SK-N-SH treated with all-trans-retinoic acid at 6 μM for 48 hours (cell line): ENCODE measurements at regions not wholly inside any gene's neighbourhood (a gene's known extent, or its start where the extent isn't known, plus 50 kb on each side); places are given as distances from the start of the nearest gene placed in this dataset.

Experiments
- ATAC-seq: fragments of 200-7000 bp; cut with Tn5 transposase; 3 replicates; pipeline ENCODE4 v1.9.1; 2020; ENCODE audit warnings: mild to moderate bottlenecking, moderate library complexity
- ARNTL ChIP-seq: fragments of 450-650 bp; formaldehyde crosslinking; IDR thresholded peaks from 2 replicates; pipeline ENCODE4 v1.5.0; 2020; ENCODE audit warnings: low read depth, mild to moderate bottlenecking, moderate library complexity, borderline replicate concordance
- BACH2 ChIP-seq: fragments of 250-450 bp; sonication (Bioruptor Pico); IDR thresholded peaks from 2 replicates; pipeline ENCODE4 v1.9.0; 2021; ENCODE audit warnings: mild to moderate bottlenecking, borderline replicate concordance
- CSDC2 ChIP-seq: fragments of 250-450 bp; sonication (Bioruptor Pico); IDR thresholded peaks from 2 replicates; pipeline ENCODE4 v1.5.0; 2020; ENCODE audit warnings: mild to moderate bottlenecking, moderate library complexity
- ESRRG ChIP-seq: fragments of 250-450 bp; sonication (Bioruptor Pico); IDR thresholded peaks from 2 replicates; pipeline ENCODE4 v1.6.1; 2021; ENCODE audit warnings: mild to moderate bottlenecking
- ISL1 ChIP-seq: fragments of 250-450 bp; sonication (Bioruptor Pico); IDR thresholded peaks from 2 replicates; pipeline ENCODE4 v2.1.2; 2022; ENCODE audit warnings: mild to moderate bottlenecking, moderate library complexity
- OSR1 ChIP-seq: fragments of 250-450 bp; sonication (Bioruptor Pico); IDR thresholded peaks from 2 replicates; pipeline ENCODE4 v1.8.0; 2022; ENCODE audit warnings: moderate library complexity, mild to moderate bottlenecking, inconsistent platforms
- PPARA ChIP-seq: fragments of 250-450 bp; sonication (Bioruptor Pico); IDR thresholded peaks from 2 replicates; pipeline ENCODE4 v1.5.0; 2020; ENCODE audit warnings: mild to moderate bottlenecking, borderline replicate concordance
- RARB ChIP-seq: fragments of 250-450 bp; sonication (Bioruptor Pico); IDR thresholded peaks from 2 replicates; pipeline ENCODE4 v1.8.0; 2021; ENCODE audit warnings: mild to moderate bottlenecking, moderate library complexity
- SNAI2 ChIP-seq: fragments of 250-450 bp; sonication (Bioruptor Pico); IDR thresholded peaks from 2 replicates; pipeline ENCODE4 v1.5.0; 2020; ENCODE audit warnings: mild to moderate bottlenecking, moderate library complexity
- TOX ChIP-seq: fragments of 250-450 bp; sonication (Bioruptor Pico); IDR thresholded peaks from 2 replicates; pipeline ENCODE4 v1.8.0; 2021; ENCODE audit warnings: mild to moderate bottlenecking, moderate library complexity, borderline replicate concordance
- ZC3H10 ChIP-seq: fragments of 250-450 bp; sonication (Bioruptor Pico); IDR thresholded peaks from 2 replicates; pipeline ENCODE4 v1.5.1; 2021; ENCODE audit warnings: mild to moderate bottlenecking, moderate library complexity
- ZFP3 ChIP-seq: fragments of 250-450 bp; sonication (Bioruptor Pico); IDR thresholded peaks from 2 replicates; pipeline ENCODE4 v1.5.0; 2020; ENCODE audit warnings: mild to moderate bottlenecking, moderate library complexity
- ZFP30 ChIP-seq: fragments of 450-650 bp; formaldehyde crosslinking; IDR thresholded peaks from 2 replicates; pipeline ENCODE4 v1.5.0; 2022; ENCODE audit warnings: mild to moderate bottlenecking, moderate library complexity
- ZNF565 ChIP-seq: fragments of 450-650 bp; formaldehyde crosslinking; conservative IDR thresholded peaks from 2 replicates; pipeline ENCODE4 v1.5.0; 2020; ENCODE audit warnings: low read depth, mild to moderate bottlenecking, moderate library complexity
- ZNF70 ChIP-seq: fragments of 450-650 bp; formaldehyde crosslinking; IDR thresholded peaks from 2 replicates; pipeline ENCODE4 v1.5.0; 2020; ENCODE audit warnings: mild to moderate bottlenecking, moderate library complexity
- ZNF8 ChIP-seq: fragments of 450-650 bp; formaldehyde crosslinking; IDR thresholded peaks from 2 replicates; pipeline ENCODE4 v1.5.0; 2020; ENCODE audit warnings: mild to moderate bottlenecking, moderate library complexity
- TF ChIP-seq, protein P1 (sequence below): fragments of 250-450 bp; sonication (Bioruptor Pico); IDR thresholded peaks from 2 replicates; pipeline ENCODE4 v1.5.0; 2020; ENCODE audit warnings: mild to moderate bottlenecking, moderate library complexity
- TF ChIP-seq, protein P2 (sequence below): fragments of 250-450 bp; sonication (Bioruptor Pico); IDR thresholded peaks from 2 replicates; pipeline ENCODE4 v1.5.1; 2020; ENCODE audit warnings: low read depth, mild to moderate bottlenecking, moderate library complexity
- TF ChIP-seq, protein P3 (sequence below): fragments of 250-450 bp; sonication (Bioruptor Pico); IDR thresholded peaks from 2 replicates; pipeline ENCODE4 v1.8.0; 2021; ENCODE audit warnings: low read depth, mild to moderate bottlenecking, moderate library complexity, borderline replicate concordance
- TF ChIP-seq, protein P4 (sequence below): fragments of 250-450 bp; sonication (Bioruptor Pico); IDR thresholded peaks from 2 replicates; pipeline ENCODE4 v1.8.0; 2020; ENCODE audit warnings: mild to moderate bottlenecking, moderate library complexity, borderline replicate concordance
- TF ChIP-seq, protein P5 (sequence below): fragments of 250-450 bp; sonication (Bioruptor Pico); IDR thresholded peaks from 2 replicates; pipeline ENCODE4 v1.5.1; 2021; ENCODE audit warnings: mild to moderate bottlenecking, moderate library complexity

DNA sequence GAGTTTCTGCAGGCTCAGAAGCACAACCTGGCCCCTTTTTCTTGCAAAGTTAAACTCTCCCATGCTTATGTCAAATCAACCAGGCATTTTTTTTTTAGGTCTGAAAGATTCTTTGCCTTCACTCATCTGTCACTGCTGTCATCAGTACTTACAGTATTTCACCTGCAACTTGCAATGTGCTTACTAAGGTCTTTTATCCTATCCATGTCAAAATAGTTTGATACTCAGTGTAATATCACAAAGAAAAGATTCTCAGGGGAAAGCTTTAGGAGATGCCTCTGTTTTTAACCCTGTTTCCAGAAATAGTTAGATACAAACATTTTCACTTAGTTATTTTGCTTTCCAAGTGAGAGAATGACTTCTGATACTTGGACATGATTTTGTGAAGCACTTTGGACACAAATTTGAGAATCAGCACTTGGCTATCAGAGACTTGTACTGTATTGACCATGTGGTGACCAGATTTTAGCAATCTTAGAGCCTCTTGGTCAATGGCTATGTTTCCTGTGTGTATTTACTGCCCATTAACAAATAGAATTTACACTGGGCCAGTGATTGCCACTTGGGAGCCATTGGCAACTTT, 428.2 kb downstream of the IRX1 start:
- TF ChIP-seq ISL1 (CRISPR knock-in tag): no peak
- TF ChIP-seq ARNTL (CRISPR knock-in tag): no peak
- TF ChIP-seq BACH2: no peak
- no peak for TF ChIP-seq ZNF8
- no peak for TF ChIP-seq ZFP30 (CRISPR knock-in tag)
- TF ChIP-seq, protein P1, sequence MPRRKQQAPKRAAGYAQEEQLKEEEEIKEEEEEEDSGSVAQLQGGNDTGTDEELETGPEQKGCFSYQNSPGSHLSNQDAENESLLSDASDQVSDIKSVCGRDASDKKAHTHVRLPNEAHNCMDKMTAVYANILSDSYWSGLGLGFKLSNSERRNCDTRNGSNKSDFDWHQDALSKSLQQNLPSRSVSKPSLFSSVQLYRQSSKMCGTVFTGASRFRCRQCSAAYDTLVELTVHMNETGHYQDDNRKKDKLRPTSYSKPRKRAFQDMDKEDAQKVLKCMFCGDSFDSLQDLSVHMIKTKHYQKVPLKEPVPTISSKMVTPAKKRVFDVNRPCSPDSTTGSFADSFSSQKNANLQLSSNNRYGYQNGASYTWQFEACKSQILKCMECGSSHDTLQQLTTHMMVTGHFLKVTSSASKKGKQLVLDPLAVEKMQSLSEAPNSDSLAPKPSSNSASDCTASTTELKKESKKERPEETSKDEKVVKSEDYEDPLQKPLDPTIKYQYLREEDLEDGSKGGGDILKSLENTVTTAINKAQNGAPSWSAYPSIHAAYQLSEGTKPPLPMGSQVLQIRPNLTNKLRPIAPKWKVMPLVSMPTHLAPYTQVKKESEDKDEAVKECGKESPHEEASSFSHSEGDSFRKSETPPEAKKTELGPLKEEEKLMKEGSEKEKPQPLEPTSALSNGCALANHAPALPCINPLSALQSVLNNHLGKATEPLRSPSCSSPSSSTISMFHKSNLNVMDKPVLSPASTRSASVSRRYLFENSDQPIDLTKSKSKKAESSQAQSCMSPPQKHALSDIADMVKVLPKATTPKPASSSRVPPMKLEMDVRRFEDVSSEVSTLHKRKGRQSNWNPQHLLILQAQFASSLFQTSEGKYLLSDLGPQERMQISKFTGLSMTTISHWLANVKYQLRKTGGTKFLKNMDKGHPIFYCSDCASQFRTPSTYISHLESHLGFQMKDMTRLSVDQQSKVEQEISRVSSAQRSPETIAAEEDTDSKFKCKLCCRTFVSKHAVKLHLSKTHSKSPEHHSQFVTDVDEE (CRISPR knock-in tag): no peak
- TF ChIP-seq, protein P2, sequence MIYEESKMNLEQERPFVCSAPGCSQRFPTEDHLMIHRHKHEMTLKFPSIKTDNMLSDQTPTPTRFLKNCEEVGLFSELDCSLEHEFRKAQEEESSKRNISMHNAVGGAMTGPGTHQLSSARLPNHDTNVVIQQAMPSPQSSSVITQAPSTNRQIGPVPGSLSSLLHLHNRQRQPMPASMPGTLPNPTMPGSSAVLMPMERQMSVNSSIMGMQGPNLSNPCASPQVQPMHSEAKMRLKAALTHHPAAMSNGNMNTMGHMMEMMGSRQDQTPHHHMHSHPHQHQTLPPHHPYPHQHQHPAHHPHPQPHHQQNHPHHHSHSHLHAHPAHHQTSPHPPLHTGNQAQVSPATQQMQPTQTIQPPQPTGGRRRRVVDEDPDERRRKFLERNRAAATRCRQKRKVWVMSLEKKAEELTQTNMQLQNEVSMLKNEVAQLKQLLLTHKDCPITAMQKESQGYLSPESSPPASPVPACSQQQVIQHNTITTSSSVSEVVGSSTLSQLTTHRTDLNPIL: no peak
- no peak for TF ChIP-seq ESRRG (CRISPR knock-in tag)
- TF ChIP-seq, protein P3, sequence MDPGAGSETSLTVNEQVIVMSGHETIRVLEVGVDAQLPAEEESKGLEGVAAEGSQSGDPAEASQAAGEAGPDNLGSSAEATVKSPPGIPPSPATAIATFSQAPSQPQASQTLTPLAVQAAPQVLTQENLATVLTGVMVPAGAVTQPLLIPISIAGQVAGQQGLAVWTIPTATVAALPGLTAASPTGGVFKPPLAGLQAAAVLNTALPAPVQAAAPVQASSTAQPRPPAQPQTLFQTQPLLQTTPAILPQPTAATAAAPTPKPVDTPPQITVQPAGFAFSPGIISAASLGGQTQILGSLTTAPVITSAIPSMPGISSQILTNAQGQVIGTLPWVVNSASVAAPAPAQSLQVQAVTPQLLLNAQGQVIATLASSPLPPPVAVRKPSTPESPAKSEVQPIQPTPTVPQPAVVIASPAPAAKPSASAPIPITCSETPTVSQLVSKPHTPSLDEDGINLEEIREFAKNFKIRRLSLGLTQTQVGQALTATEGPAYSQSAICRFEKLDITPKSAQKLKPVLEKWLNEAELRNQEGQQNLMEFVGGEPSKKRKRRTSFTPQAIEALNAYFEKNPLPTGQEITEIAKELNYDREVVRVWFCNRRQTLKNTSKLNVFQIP (CRISPR knock-in tag): no peak
- TF ChIP-seq CSDC2 (CRISPR knock-in tag): no peak
- TF ChIP-seq ZC3H10 (CRISPR knock-in tag): no peak
- no peak for TF ChIP-seq OSR1
- no peak for TF ChIP-seq RARB (CRISPR knock-in tag)
- TF ChIP-seq, protein P4, sequence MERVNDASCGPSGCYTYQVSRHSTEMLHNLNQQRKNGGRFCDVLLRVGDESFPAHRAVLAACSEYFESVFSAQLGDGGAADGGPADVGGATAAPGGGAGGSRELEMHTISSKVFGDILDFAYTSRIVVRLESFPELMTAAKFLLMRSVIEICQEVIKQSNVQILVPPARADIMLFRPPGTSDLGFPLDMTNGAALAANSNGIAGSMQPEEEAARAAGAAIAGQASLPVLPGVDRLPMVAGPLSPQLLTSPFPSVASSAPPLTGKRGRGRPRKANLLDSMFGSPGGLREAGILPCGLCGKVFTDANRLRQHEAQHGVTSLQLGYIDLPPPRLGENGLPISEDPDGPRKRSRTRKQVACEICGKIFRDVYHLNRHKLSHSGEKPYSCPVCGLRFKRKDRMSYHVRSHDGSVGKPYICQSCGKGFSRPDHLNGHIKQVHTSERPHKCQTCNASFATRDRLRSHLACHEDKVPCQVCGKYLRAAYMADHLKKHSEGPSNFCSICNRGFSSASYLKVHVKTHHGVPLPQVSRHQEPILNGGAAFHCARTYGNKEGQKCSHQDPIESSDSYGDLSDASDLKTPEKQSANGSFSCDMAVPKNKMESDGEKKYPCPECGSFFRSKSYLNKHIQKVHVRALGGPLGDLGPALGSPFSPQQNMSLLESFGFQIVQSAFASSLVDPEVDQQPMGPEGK: no peak
- no peak for TF ChIP-seq TOX (CRISPR knock-in tag)
- no peak for TF ChIP-seq ZNF70 (CRISPR knock-in tag)
- TF ChIP-seq, protein P5, sequence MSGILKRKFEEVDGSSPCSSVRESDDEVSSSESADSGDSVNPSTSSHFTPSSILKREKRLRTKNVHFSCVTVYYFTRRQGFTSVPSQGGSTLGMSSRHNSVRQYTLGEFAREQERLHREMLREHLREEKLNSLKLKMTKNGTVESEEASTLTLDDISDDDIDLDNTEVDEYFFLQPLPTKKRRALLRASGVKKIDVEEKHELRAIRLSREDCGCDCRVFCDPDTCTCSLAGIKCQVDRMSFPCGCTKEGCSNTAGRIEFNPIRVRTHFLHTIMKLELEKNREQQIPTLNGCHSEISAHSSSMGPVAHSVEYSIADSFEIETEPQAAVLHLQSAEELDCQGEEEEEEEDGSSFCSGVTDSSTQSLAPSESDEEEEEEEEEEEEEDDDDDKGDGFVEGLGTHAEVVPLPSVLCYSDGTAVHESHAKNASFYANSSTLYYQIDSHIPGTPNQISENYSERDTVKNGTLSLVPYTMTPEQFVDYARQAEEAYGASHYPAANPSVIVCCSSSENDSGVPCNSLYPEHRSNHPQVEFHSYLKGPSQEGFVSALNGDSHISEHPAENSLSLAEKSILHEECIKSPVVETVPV: no peak
- TF ChIP-seq ZNF565 (CRISPR knock-in tag): no peak
- TF ChIP-seq SNAI2 (CRISPR knock-in tag): no peak
- no peak for ATAC-seq

DNA sequence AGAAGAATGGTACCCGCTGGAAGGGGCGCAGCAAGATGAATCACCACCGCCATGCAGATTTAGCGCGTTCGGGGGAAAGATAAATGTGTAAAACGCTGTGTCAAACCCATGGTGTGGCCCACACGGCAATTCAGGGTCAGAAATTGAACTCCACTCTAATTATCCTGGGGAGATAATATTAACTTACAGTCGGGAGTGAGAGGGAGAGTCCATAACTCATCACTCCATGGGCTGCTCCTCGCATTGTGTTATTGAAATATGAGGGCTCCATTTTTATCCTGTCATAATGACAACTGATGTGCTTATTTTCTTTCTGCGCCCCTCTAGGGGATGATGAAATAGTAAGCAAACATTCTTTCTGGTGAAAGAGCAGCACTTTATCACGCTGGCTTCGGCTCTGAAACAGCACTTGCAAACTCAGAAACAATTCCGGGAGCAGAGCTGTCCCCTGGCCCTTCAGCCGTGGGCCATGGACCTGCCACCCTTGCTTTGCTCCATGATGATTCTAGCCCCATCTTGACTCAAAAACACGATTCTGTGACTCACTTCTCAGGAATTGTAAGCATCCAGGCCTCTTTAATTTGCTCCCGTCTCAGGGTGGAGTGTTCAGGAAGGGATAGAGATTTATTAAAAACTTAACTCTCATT, 431.6 kb downstream of the IRX1 start:
- TF ChIP-seq ZC3H10 (CRISPR knock-in tag): no peak
- TF ChIP-seq ARNTL (CRISPR knock-in tag): no peak
- TF ChIP-seq, protein P1 (CRISPR knock-in tag): no peak
- TF ChIP-seq PPARA (CRISPR knock-in tag): no peak
- TF ChIP-seq TOX (CRISPR knock-in tag): no peak
- no peak for TF ChIP-seq ZFP3 (CRISPR knock-in tag)
- no peak for ATAC-seq
